Suprapubic skin (tissue), 4 donors: ENCODE measurements at regions not wholly inside any gene's neighbourhood (a gene's known extent, or its start where the extent isn't known, plus 50 kb on each side); places are given as distances from the start of the nearest gene placed in this dataset.

ENCODE experiments used
- DNase-seq, 2 donors: peaks; one replicate each; pipeline ENCODE4 v3.0.0-alpha.2; 2019; ENCODE audit warnings: low spot score in 2 of 2
- H3K27ac ChIP-seq: fragments of 200-600 bp; sonication (generic); one replicate; pipeline ENCODE4 v1.5.1; 2019
- H3K27me3 ChIP-seq: fragments of 200-600 bp; sonication (generic); one replicate; pipeline ENCODE4 v1.5.1; 2019
- H3K36me3 ChIP-seq: fragments of 200-600 bp; sonication (generic); one replicate; pipeline ENCODE4 v1.5.1; 2019
- H3K4me1 ChIP-seq: fragments of 200-600 bp; sonication (generic); one replicate; pipeline ENCODE4 v1.5.1; 2019
- H3K4me3 ChIP-seq: fragments of 200-600 bp; sonication (generic); one replicate; pipeline ENCODE4 v1.5.1; 2019; ENCODE audit warnings: mild to moderate bottlenecking
- H3K9me3 ChIP-seq: fragments of 200-600 bp; sonication (generic); one replicate; pipeline ENCODE4 v1.5.1; 2019
- EP300 ChIP-seq: sonication (generic); formaldehyde crosslinking; IDR thresholded peaks from one replicate; pipeline ENCODE4 v1.6.1; 2017; ENCODE audit warnings: antibody characterized with exemption
- POLR2A ChIP-seq, 2 donors: fragments of 450-650 bp; IDR thresholded peaks; one replicate each; pipeline ENCODE4 v1.6.1; 2017; ENCODE audit warnings: antibody characterized with exemption in 2 of 2, mild to moderate bottlenecking in 2 of 2, moderate library complexity in 2 of 2
- POLR2AphosphoS5 ChIP-seq, 3 donors: sonication (generic); formaldehyde crosslinking; IDR thresholded peaks; one replicate each; pipeline ENCODE4 v1.6.1; 2017; ENCODE audit warnings: antibody characterized with exemption in 3 of 3
- WGBS: methylation state at CpG from one replicate; pipeline ENCODE4 v1.1.5; 2018; 5-methylcytosine and 5-hydroxymethylcytosine counted together
- TF ChIP-seq, protein P1 (sequence below), 2 donors: fragments of 200-600 bp in 1 of 2; fragments of 450-650 bp in 1 of 2; sonication (generic) in 1 of 2; IDR thresholded peaks; one replicate each; pipeline ENCODE4 v1.5.1; 2016 to 2019; ENCODE audit warnings: antibody characterized with exemption in 2 of 2, mild to moderate bottlenecking in 1 of 2, moderate library complexity in 1 of 2

DNA sequence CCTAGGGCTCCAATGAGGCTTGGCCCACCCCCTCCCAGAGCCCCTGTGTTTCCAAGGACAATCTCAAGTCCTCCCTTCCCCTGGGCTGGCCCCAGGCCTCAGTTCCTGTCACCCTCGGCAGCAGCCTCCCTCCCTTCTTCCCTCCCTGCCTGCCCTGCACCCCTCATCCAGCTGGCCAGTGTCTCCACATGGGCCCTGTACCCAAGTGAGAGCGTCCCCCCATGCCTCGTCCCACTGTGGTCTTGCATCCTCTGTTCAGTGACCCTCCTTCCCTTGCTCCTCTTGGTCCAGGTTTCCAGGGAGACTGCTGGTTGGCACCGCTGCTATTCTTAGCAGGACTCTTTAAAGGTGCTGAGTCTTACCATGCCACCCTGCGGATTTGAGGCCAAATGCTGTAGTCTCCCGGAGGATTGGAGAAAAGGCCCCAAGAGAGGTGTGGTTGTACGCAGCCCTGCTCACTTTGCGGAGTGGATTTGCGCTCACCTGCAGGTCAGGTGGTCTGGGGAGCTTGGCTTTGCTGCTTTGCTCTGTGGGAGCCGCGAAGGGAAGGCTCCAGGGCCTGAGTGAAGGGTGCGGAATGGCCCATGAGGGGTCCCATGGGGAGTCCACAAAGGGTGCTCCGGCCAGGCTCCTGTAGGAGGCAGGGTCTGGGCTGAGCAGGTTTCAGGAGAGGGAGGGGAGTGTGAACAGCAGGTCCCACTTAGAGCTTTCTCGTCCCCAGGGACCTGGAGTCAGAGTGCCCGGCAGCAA lies 519.2 kb downstream of the TCERG1L start:
- H3K9me3 ChIP-seq, result no peaks in the 10 kb centered on the region
- WGBS, result 86% methylated on average over 15 of the region's 15 CpGs
- H3K4me1 ChIP-seq, result no peaks in the 10 kb centered on the region
- no peak overlapping the region for H3K4me3 ChIP-seq
- no peak for TF ChIP-seq POLR2A (IDR thresholded peaks at IDR 0.05)
- TF ChIP-seq, protein P1, sequence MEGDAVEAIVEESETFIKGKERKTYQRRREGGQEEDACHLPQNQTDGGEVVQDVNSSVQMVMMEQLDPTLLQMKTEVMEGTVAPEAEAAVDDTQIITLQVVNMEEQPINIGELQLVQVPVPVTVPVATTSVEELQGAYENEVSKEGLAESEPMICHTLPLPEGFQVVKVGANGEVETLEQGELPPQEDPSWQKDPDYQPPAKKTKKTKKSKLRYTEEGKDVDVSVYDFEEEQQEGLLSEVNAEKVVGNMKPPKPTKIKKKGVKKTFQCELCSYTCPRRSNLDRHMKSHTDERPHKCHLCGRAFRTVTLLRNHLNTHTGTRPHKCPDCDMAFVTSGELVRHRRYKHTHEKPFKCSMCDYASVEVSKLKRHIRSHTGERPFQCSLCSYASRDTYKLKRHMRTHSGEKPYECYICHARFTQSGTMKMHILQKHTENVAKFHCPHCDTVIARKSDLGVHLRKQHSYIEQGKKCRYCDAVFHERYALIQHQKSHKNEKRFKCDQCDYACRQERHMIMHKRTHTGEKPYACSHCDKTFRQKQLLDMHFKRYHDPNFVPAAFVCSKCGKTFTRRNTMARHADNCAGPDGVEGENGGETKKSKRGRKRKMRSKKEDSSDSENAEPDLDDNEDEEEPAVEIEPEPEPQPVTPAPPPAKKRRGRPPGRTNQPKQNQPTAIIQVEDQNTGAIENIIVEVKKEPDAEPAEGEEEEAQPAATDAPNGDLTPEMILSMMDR (IDR thresholded peaks at IDR 0.05), result no peak
- no peak for TF ChIP-seq EP300
- TF ChIP-seq POLR2AphosphoS5 (IDR thresholded peaks at IDR 0.05), result no peak
- peaks cover 6% of the 10 kb centered on the region for H3K27me3 ChIP-seq
- H3K27ac ChIP-seq, result no peak overlapping the region
- no peaks in the 10 kb centered on the region for H3K36me3 ChIP-seq
- DNase-seq, result no peak

DNA sequence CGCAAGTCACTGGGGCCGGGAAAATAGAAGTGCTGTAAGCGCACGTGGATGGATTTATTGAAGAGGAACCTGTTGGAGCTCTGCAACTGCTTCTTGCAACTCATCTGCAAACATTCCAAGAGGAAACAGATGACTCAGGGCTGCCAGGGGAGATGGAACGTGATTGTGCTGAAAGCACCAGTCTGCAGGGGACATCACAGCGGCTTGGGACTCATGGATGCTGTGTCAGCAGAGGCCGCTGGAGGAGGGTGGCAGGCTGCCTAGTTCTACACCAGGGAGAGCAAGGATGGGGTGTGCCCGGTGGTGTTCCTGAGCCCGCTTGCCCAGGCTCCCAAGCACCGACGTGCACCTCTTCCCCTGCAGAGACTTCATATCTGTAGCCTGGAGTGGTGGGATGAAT lies 515.7 kb downstream of the TCERG1L start:
- Histone ChIP-seq H3K4me3 (no peak overlapping the region), H3K36me3 (no peaks in the 10 kb centered on the region), H3K4me1 (no peaks in the 10 kb centered on the region), H3K27me3 (peaks cover 6% of the 10 kb centered on the region), H3K27ac (no peak overlapping the region), H3K9me3 (no peaks in the 10 kb centered on the region)
- WGBS, result 65% methylated on average over 7 of the region's 11 CpGs
- DNase-seq, result no peak
- TF ChIP-seq POLR2AphosphoS5 (IDR thresholded peaks at IDR 0.05) (no peak), POLR2A (IDR thresholded peaks at IDR 0.05) (no peak), EP300 (no peak)
- TF ChIP-seq, protein P1 (IDR thresholded peaks at IDR 0.05), result no peak

DNA sequence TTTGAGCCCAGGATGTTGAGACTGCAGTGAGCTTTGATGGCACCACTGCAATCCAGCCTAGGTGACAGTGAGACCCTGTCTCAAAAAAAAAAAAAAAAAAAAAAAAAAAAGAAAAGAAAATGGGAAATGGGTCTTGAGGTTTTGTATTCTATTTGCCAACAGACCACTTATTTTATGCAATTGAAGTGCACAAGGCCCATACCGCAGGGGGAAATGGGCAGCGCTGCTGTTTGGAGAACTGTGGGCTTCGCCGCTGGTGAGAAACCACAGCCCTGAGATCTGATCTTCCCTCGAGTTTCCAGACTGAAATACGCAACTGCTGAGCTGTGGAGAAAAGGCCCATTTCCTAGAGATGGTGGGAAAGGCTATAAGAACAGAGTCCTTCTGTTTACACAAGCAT lies 512.0 kb downstream of the TCERG1L start:
- TF ChIP-seq, protein P1 (IDR thresholded peaks at IDR 0.05), result no peak
- TF ChIP-seq EP300 (no peak), POLR2AphosphoS5 (IDR thresholded peaks at IDR 0.05) (no peak), POLR2A (IDR thresholded peaks at IDR 0.05) (no peak)
- H3K9me3 ChIP-seq, result no peaks in the 10 kb centered on the region
- H3K27me3 ChIP-seq, result no peaks in the 10 kb centered on the region
- H3K4me3 ChIP-seq, result no peak overlapping the region
- 68% methylated on average over 6 of the region's 6 CpGs for WGBS
- no peaks in the 10 kb centered on the region for H3K4me1 ChIP-seq
- no peak for DNase-seq
- H3K27ac ChIP-seq, result no peak overlapping the region
- no peaks in the 10 kb centered on the region for H3K36me3 ChIP-seq

DNA sequence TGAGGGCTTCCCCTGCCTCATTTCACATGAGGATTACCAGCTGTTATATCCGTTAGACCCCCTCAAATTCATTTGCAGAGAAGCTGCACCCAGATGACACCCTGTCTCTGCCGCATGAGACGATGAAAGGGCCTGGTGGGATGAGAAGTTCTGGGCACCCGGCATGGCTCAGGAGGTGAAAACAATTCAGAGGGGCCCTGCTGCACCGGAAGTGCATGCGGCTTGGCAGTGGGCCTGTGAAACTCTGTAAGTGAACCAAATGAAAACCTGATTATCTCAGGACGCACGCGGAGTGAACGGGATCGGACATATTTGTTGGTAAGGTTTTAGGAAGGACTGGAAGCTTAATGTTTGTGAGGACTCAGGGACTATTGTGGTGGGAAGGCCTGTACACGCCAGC lies 511.2 kb downstream of the TCERG1L start:
- DNase-seq, result no peak
- no peaks in the 10 kb centered on the region for H3K4me1 ChIP-seq
- WGBS, result 91% methylated on average over 12 of the region's 12 CpGs
- H3K27ac ChIP-seq, result no peak overlapping the region
- no peak overlapping the region for H3K4me3 ChIP-seq
- TF ChIP-seq POLR2A (IDR thresholded peaks at IDR 0.05) (no peak), EP300 (no peak), POLR2AphosphoS5 (IDR thresholded peaks at IDR 0.05) (no peak)
- TF ChIP-seq, protein P1 (IDR thresholded peaks at IDR 0.05), result no peak
- no peaks in the 10 kb centered on the region for H3K27me3 ChIP-seq
- no peaks in the 10 kb centered on the region for H3K36me3 ChIP-seq
- no peaks in the 10 kb centered on the region for H3K9me3 ChIP-seq

DNA sequence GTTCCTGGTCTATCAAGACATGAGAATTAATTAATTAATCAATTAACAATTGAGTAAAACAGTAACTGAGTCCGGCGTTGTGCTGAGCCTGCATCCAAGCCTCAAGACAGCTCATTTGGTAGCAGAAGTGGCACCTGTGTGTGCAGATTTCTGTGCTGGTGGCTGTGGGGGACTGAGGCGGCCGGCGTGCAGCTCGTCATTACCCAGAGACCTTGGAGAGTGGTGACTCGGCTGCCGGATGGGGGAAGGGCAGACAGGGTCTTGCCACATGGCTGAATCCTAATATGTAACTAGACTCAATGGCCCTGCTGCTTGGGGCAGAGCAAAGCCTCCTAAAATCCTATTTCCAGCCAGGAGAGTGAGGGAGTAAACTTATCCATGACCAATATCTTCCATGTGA lies 510.2 kb downstream of the TCERG1L start:
- Histone ChIP-seq H3K9me3 (no peaks in the 10 kb centered on the region), H3K36me3 (no peaks in the 10 kb centered on the region), H3K4me3 (no peak overlapping the region), H3K27me3 (no peaks in the 10 kb centered on the region), H3K4me1 (no peaks in the 10 kb centered on the region), H3K27ac (no peak overlapping the region)
- no peak for DNase-seq
- 84% methylated on average over 8 of the region's 8 CpGs for WGBS
- no peak for TF ChIP-seq POLR2A (IDR thresholded peaks at IDR 0.05)
- no peak for TF ChIP-seq EP300
- TF ChIP-seq, protein P1 (IDR thresholded peaks at IDR 0.05), result no peak
- no peak for TF ChIP-seq POLR2AphosphoS5 (IDR thresholded peaks at IDR 0.05)
